ENCODE measurements at regions not wholly inside any gene's neighbourhood (a gene's known extent, or its start where the extent isn't known, plus 50 kb on each side); places are given as distances from the start of the nearest gene placed in this dataset.

GRCh38 chr14:105783707-105784106 lies 257.3 kb downstream of the TMEM121 start:
- ATAC-seq, result no peak
- intact Hi-C loops (cut with DNase I), result no loop called here
- Histone ChIP-seq H3K4me3 (no peak overlapping the region), H3K36me3 (ENCODE audit: insufficient read depth in 1 of 2, low read depth in 1 of 2) (no peaks in the 10 kb centered on the region), H3K4me1 (no peaks in the 10 kb centered on the region), H3K9me3 (peaks cover 18% of the 10 kb centered on the region), H3K27me3 (ENCODE audit: insufficient read depth in 3 of 3, low read length in 2 of 3) (peaks cover 0 to 2% (median 0%) of the 10 kb centered on the region in 3 donors), H3K27ac (no peak overlapping the region)
- DNase-seq, result no peak
- TF ChIP-seq CTCF (IDR thresholded peaks at IDR 0.05), result no peak
- WGBS, 3 donors, result 48 to 51% (median 50%) methylated on average over 3 of the region's 3 CpGs

DNA sequence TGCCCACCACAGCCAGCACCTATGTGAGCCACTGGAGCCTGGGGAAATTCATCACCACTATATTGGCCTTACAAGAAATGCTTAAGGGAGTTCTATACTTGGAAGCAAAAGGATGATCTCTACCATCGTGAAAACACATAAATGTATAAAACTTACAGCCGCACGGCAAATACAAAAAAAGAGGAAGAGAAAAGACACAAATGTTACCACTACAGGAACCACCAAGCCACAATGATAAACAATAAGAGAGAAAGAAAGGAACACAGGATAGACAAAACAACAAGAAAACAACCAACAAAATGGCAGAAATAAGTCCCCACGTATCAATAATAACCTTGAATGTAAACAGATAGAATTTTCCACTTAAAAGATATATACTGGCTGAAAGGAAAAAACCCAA lies 267.5 kb downstream of the TMEM121 start:
- H3K36me3 ChIP-seq (ENCODE audit: insufficient read depth in 1 of 2, low read depth in 1 of 2), result no peaks in the 10 kb centered on the region
- H3K27me3 ChIP-seq (ENCODE audit: insufficient read depth in 3 of 3, low read length in 2 of 3), result no peaks in the 10 kb centered on the region
- no peak for ATAC-seq
- 89 to 92% (median 91%) methylated on average over 4 of the region's 4 CpGs for WGBS, 3 donors
- H3K9me3 ChIP-seq, result peaks cover 4% of the 10 kb centered on the region
- H3K27ac ChIP-seq, result no peak overlapping the region
- intact Hi-C loops (cut with DNase I), result no loop called here
- H3K4me1 ChIP-seq, result no peaks in the 10 kb centered on the region
- TF ChIP-seq CTCF (IDR thresholded peaks at IDR 0.05), result no peak
- no peak for DNase-seq
- no peak overlapping the region for H3K4me3 ChIP-seq

DNA sequence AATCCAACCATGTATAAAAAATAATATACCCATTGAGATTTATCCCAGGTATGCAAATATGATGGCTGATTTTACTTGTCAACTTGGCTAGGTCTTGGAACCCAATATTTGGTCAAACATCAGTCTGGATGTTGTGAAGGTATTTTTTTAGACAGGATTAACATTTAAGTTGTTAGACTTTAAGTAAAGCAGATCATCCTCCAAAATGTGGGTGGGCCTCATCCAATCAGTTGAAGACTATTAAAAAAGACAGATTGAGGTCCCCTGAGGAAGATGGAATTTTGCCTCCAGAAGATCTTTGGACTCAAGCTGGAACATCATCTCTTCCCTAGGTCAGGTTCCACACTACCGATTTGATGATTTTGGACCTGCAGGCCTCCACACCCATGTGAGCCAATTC lies 271.2 kb downstream of the TMEM121 start:
- H3K27ac ChIP-seq, result no peak overlapping the region
- TF ChIP-seq CTCF (IDR thresholded peaks at IDR 0.05), result no peak
- ATAC-seq (no peak), DNase-seq (no peak)
- no peaks in the 10 kb centered on the region for H3K4me1 ChIP-seq
- no peaks in the 10 kb centered on the region for H3K36me3 ChIP-seq (ENCODE audit: insufficient read depth in 1 of 2, low read depth in 1 of 2)
- H3K9me3 ChIP-seq, result peaks cover 4% of the 10 kb centered on the region
- WGBS, 3 donors, result 84 to 97% (median 94%) methylated on average over 1 of the region's 1 CpG
- intact Hi-C loops (cut with DNase I), result no loop called here
- no peaks in the 10 kb centered on the region for H3K27me3 ChIP-seq (ENCODE audit: insufficient read depth in 3 of 3, low read length in 2 of 3)
- H3K4me3 ChIP-seq, result no peak overlapping the region

DNA sequence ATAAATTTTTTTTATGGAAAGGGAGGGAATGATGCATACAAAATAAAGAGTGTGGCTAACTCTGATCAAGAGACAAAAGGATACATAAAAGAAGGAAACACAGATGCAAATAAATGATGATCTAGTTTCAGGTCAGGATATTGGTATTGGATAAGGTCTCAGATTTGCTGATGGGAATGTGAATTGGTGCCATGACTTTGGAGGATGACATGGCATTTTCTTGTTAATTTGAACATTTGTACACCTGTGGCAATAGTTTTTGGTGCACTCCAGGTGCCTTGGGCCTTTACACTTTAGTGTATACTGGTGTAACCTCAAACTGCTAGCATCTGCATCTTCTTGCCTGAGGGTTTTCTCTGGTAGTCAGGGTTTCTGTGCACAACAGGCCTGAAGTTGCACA lies 279.3 kb downstream of the TMEM121 start:
- Histone ChIP-seq H3K27ac (no peak overlapping the region), H3K4me1 (no peaks in the 10 kb centered on the region), H3K4me3 (no peak overlapping the region), H3K9me3 (no peaks in the 10 kb centered on the region), H3K27me3 (ENCODE audit: insufficient read depth in 3 of 3, low read length in 2 of 3) (no peaks in the 10 kb centered on the region), H3K36me3 (ENCODE audit: insufficient read depth in 1 of 2, low read depth in 1 of 2) (no peaks in the 10 kb centered on the region)
- no peak for ATAC-seq
- intact Hi-C loops (cut with DNase I), result no loop called here
- TF ChIP-seq CTCF (IDR thresholded peaks at IDR 0.05), result no peak
- no peak for DNase-seq

- Histone ChIP-seq H3K36me3 (ENCODE audit: insufficient read depth in 1 of 2, low read depth in 1 of 2) (no peaks in the 10 kb centered on the region), H3K27ac (no peak overlapping the region), H3K27me3 (ENCODE audit: insufficient read depth in 3 of 3, low read length in 2 of 3) (no peaks in the 10 kb centered on the region), H3K4me1 (no peaks in the 10 kb centered on the region), H3K4me3 (no peak overlapping the region), H3K9me3 (no peaks in the 10 kb centered on the region)
- no peak for ATAC-seq
- no peak for TF ChIP-seq CTCF (IDR thresholded peaks at IDR 0.05)
- intact Hi-C loops (cut with DNase I), result no loop called here
- 45 to 46% (median 46%) methylated on average over 3 of the region's 3 CpGs for WGBS, 3 donors
- no peak for DNase-seq
These were observed 280.2 kb downstream of the TMEM121 start for GRCh38 chr14:105806568-105806967.
